WTC11 (cell line): ENCODE measurements at regions not wholly inside any gene's neighbourhood (a gene's known extent, or its start where the extent isn't known, plus 50 kb on each side); places are given as distances from the start of the nearest gene placed in this dataset.

Source experiments
- CTCF ChIP-seq: fragments of 200-600 bp; IDR thresholded peaks from 2 replicates; pipeline ENCODE4 v1.8.0; 2022; ENCODE audit warnings: antibody characterized with exemption
- TP53 ChIP-seq: sonication (generic); formaldehyde crosslinking; IDR thresholded peaks from 2 replicates; pipeline ENCODE4 v1.8.1; 2023; ENCODE audit warnings: mild to moderate bottlenecking, missing genetic modification reagents
- ZNF138 ChIP-seq: sonication (generic); formaldehyde crosslinking; conservative IDR thresholded peaks from 2 replicates; pipeline ENCODE4 v1.8.1; 2022; ENCODE audit warnings: mild to moderate bottlenecking, moderate library complexity, missing genetic modification reagents
- TF ChIP-seq, protein P1 (sequence below): sonication (generic); formaldehyde crosslinking; IDR thresholded peaks from 2 replicates; pipeline ENCODE4 v1.8.1; 2022; ENCODE audit warnings: low read depth, mild to moderate bottlenecking, moderate library complexity, missing genetic modification reagents, borderline replicate concordance
- TF ChIP-seq, protein P2 (sequence below): sonication (generic); formaldehyde crosslinking; IDR thresholded peaks from 2 replicates; pipeline ENCODE4 v1.8.0; 2022; ENCODE audit warnings: mild to moderate bottlenecking, missing genetic modification reagents

DNA sequence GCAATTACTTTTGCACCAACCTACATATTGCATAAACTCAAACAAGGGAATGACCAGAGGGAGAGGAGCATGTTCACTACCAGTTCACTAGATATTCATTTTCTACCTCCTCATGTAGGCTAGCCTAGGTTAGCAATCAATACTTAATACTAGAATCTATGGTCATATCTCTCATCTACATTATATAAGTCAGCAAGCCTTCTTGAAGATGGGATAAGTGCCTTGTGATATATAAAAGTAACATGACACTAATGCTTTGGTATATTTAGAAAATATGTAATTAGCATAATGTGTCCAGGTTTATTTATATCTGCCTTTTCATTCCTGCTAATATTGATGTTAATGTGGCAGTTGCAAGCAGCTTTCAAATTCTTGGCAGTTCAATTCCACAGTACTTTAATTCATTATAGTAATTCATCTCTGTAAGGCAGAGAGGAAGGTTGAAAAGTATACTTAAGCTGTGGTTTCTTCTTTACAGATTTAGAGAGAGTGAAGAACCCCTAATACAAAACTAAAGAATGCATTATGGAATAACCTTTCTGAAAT, 1613.2 kb upstream of the ACO1 start:
- TF ChIP-seq, protein P1, sequence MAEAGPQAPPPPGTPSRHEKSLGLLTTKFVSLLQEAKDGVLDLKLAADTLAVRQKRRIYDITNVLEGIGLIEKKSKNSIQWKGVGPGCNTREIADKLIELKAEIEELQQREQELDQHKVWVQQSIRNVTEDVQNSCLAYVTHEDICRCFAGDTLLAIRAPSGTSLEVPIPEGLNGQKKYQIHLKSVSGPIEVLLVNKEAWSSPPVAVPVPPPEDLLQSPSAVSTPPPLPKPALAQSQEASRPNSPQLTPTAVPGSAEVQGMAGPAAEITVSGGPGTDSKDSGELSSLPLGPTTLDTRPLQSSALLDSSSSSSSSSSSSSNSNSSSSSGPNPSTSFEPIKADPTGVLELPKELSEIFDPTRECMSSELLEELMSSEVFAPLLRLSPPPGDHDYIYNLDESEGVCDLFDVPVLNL (CRISPR knock-in tag): no peak
- TF ChIP-seq TP53 (CRISPR knock-in tag): no peak
- TF ChIP-seq CTCF: no peak
- no peak for TF ChIP-seq ZNF138 (CRISPR knock-in tag)
- TF ChIP-seq, protein P2, sequence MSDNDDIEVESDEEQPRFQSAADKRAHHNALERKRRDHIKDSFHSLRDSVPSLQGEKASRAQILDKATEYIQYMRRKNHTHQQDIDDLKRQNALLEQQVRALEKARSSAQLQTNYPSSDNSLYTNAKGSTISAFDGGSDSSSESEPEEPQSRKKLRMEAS (CRISPR knock-in tag): no peak
